GM23338 (cell line): ENCODE measurements at regions not wholly inside any gene's neighbourhood (a gene's known extent, or its start where the extent isn't known, plus 50 kb on each side); places are given as distances from the start of the nearest gene placed in this dataset.

ENCODE experiments used
- ATAC-seq: fragments of 200-7000 bp; cut with Tn5 transposase; 3 replicates; pipeline ENCODE4 v1.9.1; 2020
- DNase-seq: peaks from one replicate; pipeline ENCODE4 v3.0.0-alpha.2; 2015; ENCODE audit warnings: low spot score
- H2AFZ ChIP-seq: fragments of 200-600 bp; sonication (generic); 2 replicates; pipeline ENCODE4 v1.8.0; 2016; ENCODE audit warnings: antibody characterized with exemption, mild to moderate bottlenecking, moderate library complexity
- H3F3A ChIP-seq: fragments of 200-600 bp; sonication (generic); replicated peaks from 2 replicates; pipeline ENCODE4 v1.8.0; 2017; ENCODE audit warnings: antibody characterized with exemption, mixed run types, low read depth
- H3K27ac ChIP-seq: fragments of 200-600 bp; sonication (generic); 2 replicates; pipeline ENCODE4 v1.6.1; 2016; ENCODE audit warnings: low read depth
- H3K27me3 ChIP-seq: fragments of 200-600 bp; sonication (generic); 2 replicates; pipeline ENCODE4 v1.8.0; 2016; ENCODE audit warnings: mild to moderate bottlenecking, mixed run types, moderate library complexity; ENCODE audit not compliant: insufficient read depth
- H3K36me3 ChIP-seq: fragments of 200-600 bp; sonication (generic); 2 replicates; pipeline ENCODE4 v1.8.0; 2016; ENCODE audit warnings: mild to moderate bottlenecking; ENCODE audit not compliant: insufficient read depth
- H3K4me1 ChIP-seq: fragments of 200-600 bp; sonication (generic); 2 replicates; pipeline ENCODE4 v1.8.0; 2016; ENCODE audit warnings: mild to moderate bottlenecking, moderate library complexity; ENCODE audit not compliant: insufficient read depth
- H3K4me2 ChIP-seq: fragments of 200-600 bp; sonication (generic); 2 replicates; pipeline ENCODE4 v1.7.1; 2017; ENCODE audit warnings: mixed run types
- H3K4me3 ChIP-seq: fragments of 200-600 bp; sonication (generic); 2 replicates; pipeline ENCODE4 v1.6.1; 2016; ENCODE audit warnings: mixed run types
- H3K79me2 ChIP-seq: fragments of 200-600 bp; sonication (generic); replicated peaks from 2 replicates; pipeline ENCODE4 v1.8.0; 2017; ENCODE audit warnings: mild to moderate bottlenecking; ENCODE audit not compliant: insufficient read depth
- H3K9me2 ChIP-seq: fragments of 200-600 bp; sonication (generic); 2 replicates; pipeline ENCODE4 v1.8.0; 2017; ENCODE audit not compliant: insufficient read depth
- H4K20me1 ChIP-seq: fragments of 200-600 bp; sonication (generic); replicated peaks from 2 replicates; pipeline ENCODE4 v1.8.0; 2017; ENCODE audit warnings: mild to moderate bottlenecking; ENCODE audit not compliant: insufficient read depth
- H3K27ac Mint-ChIP-seq: 2 replicates; pipeline ENCODE4 v1.8.0; 2020; ENCODE audit warnings: inconsistent platforms, mild to moderate bottlenecking, moderate library complexity, mixed read lengths
- H3K27me3 Mint-ChIP-seq: 3 replicates; pipeline ENCODE4 v1.8.0; 2022; ENCODE audit warnings: low read depth, mild to moderate bottlenecking, moderate library complexity, mixed read lengths, inconsistent platforms; ENCODE audit not compliant: insufficient read depth, poor library complexity
- H3K36me3 Mint-ChIP-seq: 3 replicates; pipeline ENCODE4 v1.8.0; 2021; ENCODE audit warnings: low read depth, mild to moderate bottlenecking, inconsistent platforms, moderate library complexity, mixed read lengths
- H3K4me1 Mint-ChIP-seq: 3 replicates; pipeline ENCODE4 v1.8.0; 2020; ENCODE audit warnings: mild to moderate bottlenecking, inconsistent platforms, mixed read lengths
- H3K4me3 Mint-ChIP-seq: 3 replicates; pipeline ENCODE4 v1.8.0; 2021; ENCODE audit warnings: moderate library complexity, mild to moderate bottlenecking, inconsistent platforms, mixed read lengths
- H3K9me3 Mint-ChIP-seq: 3 replicates; pipeline ENCODE4 v1.8.0; 2020; ENCODE audit warnings: moderate library complexity, mild to moderate bottlenecking, inconsistent platforms, mixed read lengths
- CREB1 ChIP-seq: fragments of 250-450 bp; sonication (Bioruptor Pico); IDR thresholded peaks from 2 replicates; pipeline ENCODE4 v1.5.0; 2020; ENCODE audit warnings: low read depth, mild to moderate bottlenecking, moderate library complexity
- ETS1 ChIP-seq: IDR thresholded peaks from 2 replicates; pipeline ENCODE4 v1.6.1; 2016; ENCODE audit warnings: antibody characterized with exemption
- EZH2phosphoT487 ChIP-seq: fragments of 200-600 bp; sonication (generic); IDR thresholded peaks from one replicate; pipeline ENCODE4 v1.8.1; 2018; ENCODE audit warnings: antibody characterized with exemption; ENCODE audit not compliant: unreplicated experiment
- JUNB ChIP-seq: IDR thresholded peaks from one replicate; pipeline ENCODE4 v1.6.1; 2016; ENCODE audit warnings: antibody characterized with exemption; ENCODE audit not compliant: unreplicated experiment
- NANOG ChIP-seq: IDR thresholded peaks from 2 replicates; pipeline ENCODE4 v1.6.1; 2016; ENCODE audit warnings: antibody characterized with exemption, borderline replicate concordance
- POLR2AphosphoS5 ChIP-seq: IDR thresholded peaks from 2 replicates; pipeline ENCODE4 v1.6.1; 2016; ENCODE audit warnings: antibody characterized with exemption, low read depth
- REST ChIP-seq: IDR thresholded peaks from one replicate; pipeline ENCODE4 v1.6.1; 2018; ENCODE audit warnings: antibody characterized with exemption; ENCODE audit not compliant: unreplicated experiment
- STAT1 ChIP-seq: IDR thresholded peaks from one replicate; pipeline ENCODE4 v1.6.1; 2016; ENCODE audit warnings: antibody characterized with exemption; ENCODE audit not compliant: unreplicated experiment
- ZNF114 ChIP-seq: fragments of 250-450 bp; sonication (Bioruptor Pico); IDR thresholded peaks from 2 replicates; pipeline ENCODE4 v1.5.0; 2020; ENCODE audit warnings: mild to moderate bottlenecking, moderate library complexity
- ZNF331 ChIP-seq: fragments of 250-450 bp; sonication (Bioruptor Pico); IDR thresholded peaks from 2 replicates; pipeline ENCODE4 v1.5.0; 2020; ENCODE audit warnings: low read depth, mild to moderate bottlenecking, moderate library complexity
- TF ChIP-seq, protein P1 (sequence below), 2 experiments: fragments of 200-600 bp in 1 of 2; sonication (generic) in 1 of 2; conservative IDR thresholded peaks; 2 replicates each; pipeline versions ENCODE4 v1.5.1 to v1.6.1; 2016 to 2017; ENCODE audit warnings: antibody characterized with exemption in 2 of 2, low read depth in 2 of 2, mild to moderate bottlenecking in 2 of 2, moderate library complexity in 1 of 2
- TF ChIP-seq, protein P2 (sequence below): fragments of 250-450 bp; sonication (Bioruptor Pico); IDR thresholded peaks from 2 replicates; pipeline ENCODE4 v1.5.0; 2020; ENCODE audit warnings: mild to moderate bottlenecking, moderate library complexity

DNA sequence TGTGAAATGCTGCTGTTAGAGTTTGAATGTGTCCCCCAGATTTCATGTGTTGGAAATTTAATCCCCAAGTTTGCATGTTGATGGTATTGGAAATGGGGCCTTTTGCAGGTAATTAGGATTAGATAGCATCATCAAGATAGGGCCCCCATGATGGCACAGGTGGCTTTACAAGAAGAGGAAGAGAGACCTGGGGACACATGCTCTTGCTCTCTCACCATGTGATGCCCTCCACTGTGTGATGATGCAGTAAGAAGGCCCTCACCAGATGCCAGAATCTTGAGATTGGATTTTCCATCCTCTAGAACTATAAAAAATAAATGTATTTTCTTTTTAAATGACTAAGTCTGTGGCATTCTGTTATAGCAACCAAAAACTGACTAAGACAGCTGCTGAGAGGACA lies 57.0 kb upstream of the NEK7 start:
- Histone ChIP-seq H3K36me3 (no peaks in the 10 kb centered on the region), H2AFZ (no peak overlapping the region), H3K27ac (no peak overlapping the region), H3K4me1 (peaks cover 6% of the 10 kb centered on the region; the same call in 1 of the 2 replicates), H3K27me3 (no peaks in the 10 kb centered on the region), H3K79me2 (no peaks in the 10 kb centered on the region), H4K20me1 (no peaks in the 10 kb centered on the region), H3K4me3 (no peak overlapping the region), H3K9me2 (no peaks in the 10 kb centered on the region), H3F3A (no peaks in the 10 kb centered on the region), H3K4me2 (no peak overlapping the region)
- DNase-seq (no peak), ATAC-seq (no peak)
- no peaks in the 10 kb centered on the region for H3K36me3 Mint-ChIP-seq
- no peak overlapping the region for H3K27ac Mint-ChIP-seq
- H3K27me3 Mint-ChIP-seq = no peaks in the 10 kb centered on the region
- H3K4me1 Mint-ChIP-seq = peaks cover 14% of the 10 kb centered on the region
- H3K9me3 Mint-ChIP-seq = no peaks in the 10 kb centered on the region
- no peak overlapping the region for H3K4me3 Mint-ChIP-seq
- TF ChIP-seq, protein P1, sequence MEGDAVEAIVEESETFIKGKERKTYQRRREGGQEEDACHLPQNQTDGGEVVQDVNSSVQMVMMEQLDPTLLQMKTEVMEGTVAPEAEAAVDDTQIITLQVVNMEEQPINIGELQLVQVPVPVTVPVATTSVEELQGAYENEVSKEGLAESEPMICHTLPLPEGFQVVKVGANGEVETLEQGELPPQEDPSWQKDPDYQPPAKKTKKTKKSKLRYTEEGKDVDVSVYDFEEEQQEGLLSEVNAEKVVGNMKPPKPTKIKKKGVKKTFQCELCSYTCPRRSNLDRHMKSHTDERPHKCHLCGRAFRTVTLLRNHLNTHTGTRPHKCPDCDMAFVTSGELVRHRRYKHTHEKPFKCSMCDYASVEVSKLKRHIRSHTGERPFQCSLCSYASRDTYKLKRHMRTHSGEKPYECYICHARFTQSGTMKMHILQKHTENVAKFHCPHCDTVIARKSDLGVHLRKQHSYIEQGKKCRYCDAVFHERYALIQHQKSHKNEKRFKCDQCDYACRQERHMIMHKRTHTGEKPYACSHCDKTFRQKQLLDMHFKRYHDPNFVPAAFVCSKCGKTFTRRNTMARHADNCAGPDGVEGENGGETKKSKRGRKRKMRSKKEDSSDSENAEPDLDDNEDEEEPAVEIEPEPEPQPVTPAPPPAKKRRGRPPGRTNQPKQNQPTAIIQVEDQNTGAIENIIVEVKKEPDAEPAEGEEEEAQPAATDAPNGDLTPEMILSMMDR (conservative IDR thresholded peaks at IDR 0.05; ENCODE audit: low read depth in 2 of 2) = no peak
- TF ChIP-seq NANOG (no peak), ZNF114 (CRISPR knock-in tag) (no peak), STAT1 (no peak), EZH2phosphoT487 (no peak), POLR2AphosphoS5 (no peak), CREB1 (CRISPR knock-in tag) (no peak), ZNF331 (CRISPR knock-in tag) (no peak), JUNB (no peak), REST (no peak), ETS1 (no peak)
- TF ChIP-seq, protein P2, sequence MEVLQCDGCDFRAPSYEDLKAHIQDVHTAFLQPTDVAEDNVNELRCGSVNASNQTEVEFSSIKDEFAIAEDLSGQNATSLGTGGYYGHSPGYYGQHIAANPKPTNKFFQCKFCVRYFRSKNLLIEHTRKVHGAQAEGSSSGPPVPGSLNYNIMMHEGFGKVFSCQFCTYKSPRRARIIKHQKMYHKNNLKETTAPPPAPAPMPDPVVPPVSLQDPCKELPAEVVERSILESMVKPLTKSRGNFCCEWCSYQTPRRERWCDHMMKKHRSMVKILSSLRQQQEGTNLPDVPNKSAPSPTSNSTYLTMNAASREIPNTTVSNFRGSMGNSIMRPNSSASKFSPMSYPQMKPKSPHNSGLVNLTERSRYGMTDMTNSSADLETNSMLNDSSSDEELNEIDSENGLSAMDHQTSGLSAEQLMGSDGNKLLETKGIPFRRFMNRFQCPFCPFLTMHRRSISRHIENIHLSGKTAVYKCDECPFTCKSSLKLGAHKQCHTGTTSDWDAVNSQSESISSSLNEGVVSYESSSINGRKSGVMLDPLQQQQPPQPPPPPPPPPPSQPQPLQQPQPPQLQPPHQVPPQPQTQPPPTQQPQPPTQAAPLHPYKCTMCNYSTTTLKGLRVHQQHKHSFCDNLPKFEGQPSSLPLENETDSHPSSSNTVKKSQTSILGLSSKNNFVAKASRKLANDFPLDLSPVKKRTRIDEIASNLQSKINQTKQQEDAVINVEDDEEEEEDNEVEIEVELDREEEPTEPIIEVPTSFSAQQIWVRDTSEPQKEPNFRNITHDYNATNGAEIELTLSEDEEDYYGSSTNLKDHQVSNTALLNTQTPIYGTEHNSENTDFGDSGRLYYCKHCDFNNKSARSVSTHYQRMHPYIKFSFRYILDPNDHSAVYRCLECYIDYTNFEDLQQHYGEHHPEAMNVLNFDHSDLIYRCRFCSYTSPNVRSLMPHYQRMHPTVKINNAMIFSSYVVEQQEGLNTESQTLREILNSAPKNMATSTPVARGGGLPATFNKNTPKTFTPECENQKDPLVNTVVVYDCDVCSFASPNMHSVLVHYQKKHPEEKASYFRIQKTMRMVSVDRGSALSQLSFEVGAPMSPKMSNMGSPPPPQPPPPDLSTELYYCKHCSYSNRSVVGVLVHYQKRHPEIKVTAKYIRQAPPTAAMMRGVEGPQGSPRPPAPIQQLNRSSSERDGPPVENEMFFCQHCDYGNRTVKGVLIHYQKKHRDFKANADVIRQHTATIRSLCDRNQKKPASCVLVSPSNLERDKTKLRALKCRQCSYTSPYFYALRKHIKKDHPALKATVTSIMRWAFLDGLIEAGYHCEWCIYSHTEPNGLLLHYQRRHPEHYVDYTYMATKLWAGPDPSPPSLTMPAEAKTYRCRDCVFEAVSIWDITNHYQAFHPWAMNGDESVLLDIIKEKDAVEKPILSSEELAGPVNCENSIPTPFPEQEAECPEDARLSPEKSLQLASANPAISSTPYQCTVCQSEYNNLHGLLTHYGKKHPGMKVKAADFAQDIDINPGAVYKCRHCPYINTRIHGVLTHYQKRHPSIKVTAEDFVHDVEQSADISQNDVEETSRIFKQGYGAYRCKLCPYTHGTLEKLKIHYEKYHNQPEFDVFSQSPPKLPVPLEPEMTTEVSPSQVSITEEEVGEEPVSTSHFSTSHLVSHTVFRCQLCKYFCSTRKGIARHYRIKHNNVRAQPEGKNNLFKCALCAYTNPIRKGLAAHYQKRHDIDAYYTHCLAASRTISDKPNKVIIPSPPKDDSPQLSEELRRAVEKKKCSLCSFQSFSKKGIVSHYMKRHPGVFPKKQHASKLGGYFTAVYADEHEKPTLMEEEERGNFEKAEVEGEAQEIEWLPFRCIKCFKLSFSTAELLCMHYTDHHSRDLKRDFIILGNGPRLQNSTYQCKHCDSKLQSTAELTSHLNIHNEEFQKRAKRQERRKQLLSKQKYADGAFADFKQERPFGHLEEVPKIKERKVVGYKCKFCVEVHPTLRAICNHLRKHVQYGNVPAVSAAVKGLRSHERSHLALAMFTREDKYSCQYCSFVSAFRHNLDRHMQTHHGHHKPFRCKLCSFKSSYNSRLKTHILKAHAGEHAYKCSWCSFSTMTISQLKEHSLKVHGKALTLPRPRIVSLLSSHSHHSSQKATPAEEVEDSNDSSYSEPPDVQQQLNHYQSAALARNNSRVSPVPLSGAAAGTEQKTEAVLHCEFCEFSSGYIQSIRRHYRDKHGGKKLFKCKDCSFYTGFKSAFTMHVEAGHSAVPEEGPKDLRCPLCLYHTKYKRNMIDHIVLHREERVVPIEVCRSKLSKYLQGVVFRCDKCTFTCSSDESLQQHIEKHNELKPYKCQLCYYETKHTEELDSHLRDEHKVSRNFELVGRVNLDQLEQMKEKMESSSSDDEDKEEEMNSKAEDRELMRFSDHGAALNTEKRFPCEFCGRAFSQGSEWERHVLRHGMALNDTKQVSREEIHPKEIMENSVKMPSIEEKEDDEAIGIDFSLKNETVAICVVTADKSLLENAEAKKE (CRISPR knock-in tag) = no peak
